PC-3 (cell line): ENCODE measurements at regions not wholly inside any gene's neighbourhood (a gene's known extent, or its start where the extent isn't known, plus 50 kb on each side); places are given as distances from the start of the nearest gene placed in this dataset.

ENCODE experiments used
- ATAC-seq: fragments of 200-7000 bp; cut with Tn5 transposase; 2 replicates; pipeline ENCODE4 v1.9.1; 2020; ENCODE audit warnings: mild to moderate bottlenecking, moderate library complexity
- BruUV-seq: library from RNA; stranded (reverse); fragments of 400-500 nt; replicated peaks from 2 replicates; lab custom pipeline; 2021; lab: Mats Ljungman, UMichigan
- CTCF ChIA-PET: fragments of 300-600 bp; sonication (Branson Sonifier 250); formaldehyde crosslinking; loops from one replicate; lab custom pipeline; 2022; ENCODE audit warnings: antibody characterized with exemption; lab: Charles Lee
- POLR2A ChIA-PET: fragments of 300-600 bp; sonication (Branson Sonifier 250); formaldehyde crosslinking; loops from one replicate; lab custom pipeline; 2022; ENCODE audit warnings: antibody characterized with exemption; ENCODE audit not compliant: unreplicated experiment; lab: Charles Lee
- DNase-seq: peaks from one replicate; pipeline ENCODE4 v3.0.0-alpha.2; 2015
- H2AFZ ChIP-seq: fragments of 300-600 bp; sonication (generic); 2 replicates; pipeline ENCODE4 v1.6.0; 2016; ENCODE audit warnings: antibody characterized with exemption, low read length
- H3F3A ChIP-seq: fragments of 300-600 bp; sonication (generic); one replicate; pipeline ENCODE4 v1.6.0; 2017; ENCODE audit warnings: antibody characterized with exemption, low read length, control low read depth, mild to moderate bottlenecking; ENCODE audit not compliant: unreplicated experiment
- H3K27ac ChIP-seq: fragments of 300-600 bp; sonication (generic); 2 replicates; pipeline ENCODE4 v1.5.1; 2016; ENCODE audit warnings: mild to moderate bottlenecking, low read length
- H3K27me3 ChIP-seq: fragments of 300-600 bp; sonication (generic); 2 replicates; pipeline ENCODE4 v1.6.1; 2016; ENCODE audit warnings: low read length, mixed read lengths
- H3K36me3 ChIP-seq: fragments of 300-600 bp; sonication (generic); 2 replicates; pipeline ENCODE4 v1.6.1; 2016; ENCODE audit warnings: low read depth, mixed run types, low read length, mixed read lengths
- H3K4me1 ChIP-seq: fragments of 300-600 bp; sonication (generic); 2 replicates; pipeline ENCODE4 v1.5.1; 2016; ENCODE audit warnings: low read length; ENCODE audit not compliant: insufficient read depth
- H3K4me2 ChIP-seq: fragments of 300-600 bp; sonication (generic); 2 replicates; pipeline ENCODE4 v1.6.0; 2016; ENCODE audit warnings: low read length
- H3K4me3 ChIP-seq: fragments of 300-600 bp; sonication (generic); 2 replicates; pipeline ENCODE4 v1.5.1; 2016; ENCODE audit warnings: mild to moderate bottlenecking, low read length, mixed read lengths
- H3K79me2 ChIP-seq: fragments of 300-600 bp; sonication (generic); 2 replicates; pipeline ENCODE4 v1.6.1; 2017; ENCODE audit warnings: low read length, mixed read lengths
- H3K9ac ChIP-seq: fragments of 300-600 bp; sonication (generic); 2 replicates; pipeline ENCODE4 v1.6.0; 2016; ENCODE audit warnings: mild to moderate bottlenecking, low read length
- H3K9me2 ChIP-seq: fragments of 300-600 bp; sonication (generic); replicated peaks from 2 replicates; pipeline ENCODE4 v1.6.1; 2016; ENCODE audit warnings: mixed run types, low read length, mixed read lengths
- H3K9me3 ChIP-seq: fragments of 300-600 bp; sonication (generic); 2 replicates; pipeline ENCODE4 v1.6.1; 2016; ENCODE audit warnings: low read length, mixed read lengths
- H4K20me1 ChIP-seq: fragments of 300-600 bp; sonication (generic); 2 replicates; pipeline ENCODE4 v1.6.1; 2016; ENCODE audit warnings: low read length, mixed read lengths
- CTCF ChIP-seq: fragments of 300-600 bp; sonication (generic); conservative IDR thresholded peaks from 2 replicates; pipeline ENCODE4 v1.5.1; 2017; ENCODE audit warnings: antibody characterized with exemption, low read depth, mild to moderate bottlenecking, low read length
- EZH2 ChIP-seq: fragments of 300-600 bp; sonication (generic); IDR thresholded peaks from one replicate; pipeline ENCODE4 v1.6.1; 2017; ENCODE audit warnings: antibody characterized with exemption, mild to moderate bottlenecking, low read length; ENCODE audit not compliant: unreplicated experiment
- EZH2phosphoT487 ChIP-seq: fragments of 300-600 bp; sonication (generic); IDR thresholded peaks from 2 replicates; pipeline ENCODE4 v1.6.1; 2018; ENCODE audit warnings: mild to moderate bottlenecking, antibody characterized with exemption, low read length, borderline replicate concordance
- intact Hi-C: fragments of 100-400 bp; cut with micrococcal nuclease; formaldehyde crosslinking; loops from 2 replicates; pipeline ENCODE4 v1.9.0; 2023

GRCh38 chr2:172685467-172685866 lies 50.2 kb upstream of the RAPGEF4 start:
- no peaks in the 10 kb centered on the region for H4K20me1 ChIP-seq
- intact Hi-C loops: no loop called here
- H3F3A ChIP-seq: no peaks in the 10 kb centered on the region
- TF ChIP-seq CTCF (no peak), EZH2 (no peak), EZH2phosphoT487 (no peak)
- CTCF ChIA-PET: no interaction called here
- no peaks in the 10 kb centered on the region for H3K79me2 ChIP-seq
- H3K4me1 ChIP-seq: no peaks in the 10 kb centered on the region; the same call in 1 of the 2 replicates
- H3K27ac ChIP-seq: no peak overlapping the region
- DNase-seq: no peak
- H3K9me3 ChIP-seq: no peaks in the 10 kb centered on the region
- no peak for ATAC-seq
- H2AFZ ChIP-seq: no peak overlapping the region
- no peaks in the 10 kb centered on the region for H3K27me3 ChIP-seq
- H3K4me3 ChIP-seq: no peak overlapping the region
- H3K9me2 ChIP-seq: no peaks in the 10 kb centered on the region
- no peak overlapping the region for H3K9ac ChIP-seq
- BruUV-seq: no TSS peak
- no peak overlapping the region for H3K4me2 ChIP-seq
- H3K36me3 ChIP-seq: no peaks in the 10 kb centered on the region
- POLR2A ChIA-PET: no interaction called here
